HG03045 (cell line): ENCODE measurements at regions not wholly inside any gene's neighbourhood (a gene's known extent, or its start where the extent isn't known, plus 50 kb on each side); places are given as distances from the start of the nearest gene placed in this dataset.
"Not testable (repeated sequence)": the region's sequence is repeated elsewhere in the genome, so short reads cannot be mapped to it uniquely, and the experiment has no call there.

Experiments used
- ATAC-seq: cut with Tn5 transposase; IDR thresholded peaks from one replicate; pipeline ENCODE4 v1.9.1; 2021; ENCODE audit warnings: mild to moderate bottlenecking, moderate library complexity; ENCODE audit not compliant: unreplicated experiment

DNA sequence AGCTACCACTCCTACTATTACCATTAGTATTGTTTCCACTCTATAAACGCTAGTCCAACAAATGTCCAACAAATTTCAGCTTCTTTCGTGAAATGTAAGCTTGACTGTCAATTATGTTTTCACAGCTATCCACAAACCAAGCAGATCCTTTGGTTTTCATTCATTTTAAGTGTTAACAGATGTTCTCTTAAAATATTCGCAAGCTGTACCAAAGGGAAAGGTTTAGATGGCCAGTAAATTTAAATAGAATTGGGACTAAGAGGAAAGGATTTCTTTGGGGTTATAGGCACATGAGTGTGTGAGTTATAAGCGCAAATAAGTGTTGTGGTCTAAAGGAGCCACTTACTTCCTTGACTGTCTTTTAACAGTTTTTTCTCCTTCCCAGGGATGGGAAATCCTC, 136.8 kb upstream of the ADRA1B start:
- ATAC-seq = no peak

GRCh38 chr5:159780246-159780645, 136.0 kb upstream of the ADRA1B start:
- no peak for ATAC-seq

DNA sequence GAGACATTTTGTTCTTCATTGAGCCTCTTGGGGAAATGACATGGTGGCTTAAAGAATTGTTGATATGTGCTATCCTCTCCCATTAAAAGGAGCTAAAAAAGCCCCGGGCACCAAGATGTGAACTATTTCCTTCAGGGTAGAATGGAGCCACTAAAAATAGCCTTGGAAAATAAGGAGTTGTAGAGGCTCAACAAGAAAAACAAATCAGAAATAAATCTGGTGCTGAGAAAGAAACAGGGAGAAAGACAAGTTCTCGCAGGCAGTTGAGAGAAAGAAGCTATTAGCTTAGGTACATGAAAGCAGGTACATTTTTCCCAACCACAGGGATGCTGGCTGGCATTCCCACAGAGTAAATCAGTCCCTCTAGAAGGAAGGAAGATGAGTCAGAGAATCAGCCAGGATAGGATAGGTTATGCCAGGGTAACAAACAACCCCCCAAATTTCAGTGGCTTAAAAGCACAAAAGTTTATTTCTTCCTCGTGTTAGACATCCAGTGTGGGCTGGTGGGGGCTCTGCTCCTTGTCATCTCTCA, 134.6 kb upstream of the ADRA1B start:
- ATAC-seq = no peak

- no peak for ATAC-seq
Observed at GRCh38 chr5:159782197-159782994, 133.9 kb upstream of the ADRA1B start.

DNA sequence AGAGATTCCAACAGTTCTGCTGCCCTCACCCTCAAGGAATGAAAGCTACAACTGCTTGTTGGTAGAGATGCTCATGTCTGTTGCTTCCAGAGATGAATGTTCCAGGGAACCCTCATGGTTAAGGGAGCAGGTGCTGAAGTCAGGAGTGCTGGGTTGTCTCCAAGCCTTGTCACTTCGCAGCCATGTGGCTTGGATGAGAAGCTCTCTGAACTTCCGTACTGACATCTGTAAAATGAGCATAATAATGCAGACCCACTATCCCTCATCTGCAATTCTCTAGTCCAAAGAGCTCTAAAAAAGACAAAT, 133.3 kb upstream of the ADRA1B start:
- ATAC-seq = no peak

GRCh38 chr5:159783726-159784247, 132.5 kb upstream of the ADRA1B start:
- no peak for ATAC-seq

DNA sequence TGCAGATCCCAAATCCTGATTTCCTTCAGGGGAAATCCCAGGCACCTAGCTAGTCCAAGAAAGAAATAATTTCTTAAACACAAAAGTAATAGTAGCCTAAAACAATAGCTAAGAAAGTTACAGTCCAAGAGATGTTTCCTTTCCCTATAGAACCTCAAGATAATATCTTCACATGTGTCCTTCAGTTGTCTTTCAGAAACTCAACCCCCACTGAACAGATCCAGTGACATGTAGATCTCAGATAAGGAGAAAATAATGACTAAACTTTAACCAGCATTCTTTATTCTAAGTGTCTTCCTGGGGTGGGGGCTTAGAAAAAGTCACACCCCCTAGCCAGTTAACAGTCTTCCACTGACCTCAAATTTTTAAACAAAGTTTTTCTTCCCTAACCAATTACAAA, 131.3 kb upstream of the ADRA1B start:
- no peak for ATAC-seq

DNA sequence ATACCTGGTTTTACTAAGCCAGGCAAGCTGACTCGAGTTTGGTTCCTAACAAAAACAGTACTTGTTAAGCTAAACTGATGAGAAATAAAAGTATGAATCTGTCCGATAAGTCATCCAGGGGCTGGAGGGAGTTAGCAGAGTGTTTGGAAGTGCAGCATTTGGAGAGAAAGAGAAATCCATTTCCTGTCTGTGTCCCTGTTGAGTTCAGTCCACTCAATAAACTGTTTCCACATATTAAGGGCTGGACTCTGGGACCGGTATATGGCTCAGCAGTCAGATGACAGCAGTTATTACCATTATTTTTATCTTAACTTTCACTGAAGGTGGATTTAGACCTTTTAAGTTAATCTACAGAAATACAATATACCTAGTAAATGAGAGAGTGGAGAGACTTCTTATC, 130.6 kb upstream of the ADRA1B start:
- no peak for ATAC-seq

DNA sequence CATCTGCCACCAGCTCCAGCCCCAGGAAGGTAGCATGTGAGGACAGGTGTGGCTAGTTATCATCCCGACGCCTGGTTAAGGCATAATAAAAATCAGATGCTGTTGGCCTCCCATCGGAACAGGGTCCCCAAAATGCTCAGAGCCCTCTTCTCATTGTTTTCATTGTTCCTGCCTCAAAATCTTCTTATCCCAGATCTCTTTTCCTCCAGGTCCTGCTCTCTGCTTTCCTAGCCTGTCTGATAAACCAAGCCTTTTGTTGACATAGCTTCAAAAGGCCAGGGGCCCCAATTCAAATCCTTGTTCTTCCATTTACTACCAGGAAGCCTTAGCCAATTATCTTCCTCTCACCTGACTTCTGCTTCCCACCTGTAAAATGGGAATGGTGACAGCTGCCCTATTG, 130.1 kb upstream of the ADRA1B start:
- no peak for ATAC-seq

DNA sequence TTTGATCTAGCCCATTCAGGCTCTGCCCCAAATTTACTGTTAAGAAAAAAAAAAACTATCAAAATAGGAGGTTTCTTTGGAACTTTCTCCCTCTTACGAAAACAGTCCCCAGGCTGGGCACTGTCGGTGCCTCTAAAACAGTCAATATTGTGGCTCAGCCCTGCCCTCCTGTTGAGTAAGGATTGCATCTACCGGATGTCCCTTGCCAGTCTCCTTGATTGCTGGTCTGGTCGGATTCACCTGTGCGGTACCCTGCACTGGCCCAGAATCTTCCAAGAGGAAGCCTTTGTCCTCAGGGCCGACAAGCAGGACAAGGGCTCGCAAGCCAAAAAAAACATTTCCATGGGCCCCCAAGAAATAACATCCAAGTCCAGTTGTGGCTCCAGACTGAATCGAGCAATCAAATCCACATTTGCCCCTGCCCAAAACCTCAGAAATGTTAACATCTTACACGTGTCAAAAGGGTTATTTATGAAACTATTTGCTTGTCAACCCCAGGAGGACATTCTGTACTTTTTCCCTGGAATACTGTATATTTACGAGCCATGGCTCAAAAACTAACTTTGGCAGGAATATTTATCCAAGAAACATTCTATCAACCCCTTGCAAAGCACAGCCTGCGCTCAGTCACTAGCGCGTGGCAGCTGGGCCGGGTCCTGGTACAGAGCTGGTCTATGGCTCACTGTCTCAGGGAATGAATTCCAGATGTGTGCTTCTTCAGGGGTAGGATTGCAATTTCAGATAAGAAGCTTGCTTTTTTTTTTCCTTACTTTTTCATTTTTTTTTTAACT, 129.2 kb upstream of the ADRA1B start:
- no peak for ATAC-seq

GRCh38 chr5:159787837-159788236, 128.4 kb upstream of the ADRA1B start:
- ATAC-seq = no peak

DNA sequence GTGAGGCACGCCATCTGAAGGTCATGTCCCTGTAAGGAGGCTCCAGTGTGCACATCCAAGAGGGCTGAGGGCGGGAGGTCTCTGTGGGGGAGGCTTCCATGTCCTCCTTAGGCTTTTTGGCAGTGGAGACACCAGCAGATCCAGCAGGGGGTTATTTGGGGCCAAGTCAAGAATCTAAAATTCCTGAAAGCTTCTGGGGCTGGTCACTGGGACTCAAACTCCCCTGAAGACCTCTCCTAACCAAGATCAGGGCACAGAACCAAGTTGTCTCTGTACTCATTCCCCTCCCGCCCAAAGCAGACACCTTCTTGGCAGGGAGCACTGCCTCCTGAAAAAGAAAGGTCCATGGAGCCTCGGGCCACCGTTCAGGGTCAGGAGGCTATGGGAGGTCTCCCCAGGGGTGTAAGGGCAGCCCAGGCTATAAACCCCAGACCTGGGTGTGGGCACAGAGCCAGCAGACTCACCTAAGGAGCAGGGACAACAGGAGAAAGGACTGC, 127.4 kb upstream of the ADRA1B start:
- no peak for ATAC-seq

DNA sequence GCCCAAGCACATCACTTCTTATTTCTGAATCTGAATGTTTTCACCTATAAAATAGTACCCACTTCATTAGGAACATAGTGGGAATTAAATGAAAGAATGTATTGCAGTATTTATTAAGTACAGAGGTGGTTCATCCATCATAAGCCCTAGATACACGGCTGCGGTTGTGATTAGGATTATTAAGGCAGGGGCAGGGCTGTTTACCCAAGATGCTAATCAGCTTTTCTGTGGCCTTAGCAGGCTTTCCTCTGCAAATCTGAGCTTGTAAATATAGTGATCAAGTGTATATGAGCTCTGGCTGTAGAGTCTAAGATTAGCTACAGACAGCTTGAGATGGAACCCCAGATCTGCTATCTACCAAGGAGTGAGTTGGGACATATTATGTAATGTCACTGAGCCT, 124.1 kb upstream of the ADRA1B start:
- no peak for ATAC-seq

- ATAC-seq = no peak
Observed at GRCh38 chr5:159797261-159797970, 118.9 kb upstream of the ADRA1B start.

GRCh38 chr5:159799701-159800100, 116.6 kb upstream of the ADRA1B start:
- no peak for ATAC-seq

DNA sequence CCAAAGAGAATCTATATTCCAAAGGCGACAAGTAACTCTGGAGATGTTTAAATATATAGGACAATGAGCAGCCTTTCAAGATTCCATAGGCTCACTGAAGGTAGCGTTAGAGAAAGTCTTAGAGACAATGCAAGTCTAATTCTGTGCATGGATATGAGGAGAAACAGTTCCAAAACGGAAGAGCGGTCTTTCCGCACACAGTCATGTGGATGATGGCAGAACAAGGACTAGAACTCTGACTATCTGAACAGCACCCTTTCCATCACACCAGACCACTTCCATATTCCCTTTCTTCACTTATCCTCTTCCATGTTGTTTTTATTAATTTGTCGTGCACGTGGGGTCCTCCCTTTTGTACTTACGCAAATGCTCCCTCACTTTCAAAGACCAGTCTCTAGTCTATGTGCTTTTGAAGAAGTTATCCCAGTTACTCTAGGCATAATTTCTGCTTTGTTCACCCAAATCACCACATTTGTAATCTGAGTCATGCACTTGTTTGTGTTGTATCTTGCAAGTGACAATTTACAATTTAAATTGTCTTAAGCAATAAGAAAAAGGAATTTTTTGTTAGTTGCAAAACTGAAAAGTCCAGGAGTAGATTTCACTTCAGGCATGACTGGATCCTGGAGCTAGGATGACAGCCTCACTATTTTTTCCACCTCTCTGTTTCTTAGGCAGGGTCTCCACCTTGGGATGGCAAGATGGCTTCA, 116.0 kb upstream of the ADRA1B start:
- no peak for ATAC-seq

GRCh38 chr5:159801303-159801702, 115.0 kb upstream of the ADRA1B start:
- no peak for ATAC-seq

DNA sequence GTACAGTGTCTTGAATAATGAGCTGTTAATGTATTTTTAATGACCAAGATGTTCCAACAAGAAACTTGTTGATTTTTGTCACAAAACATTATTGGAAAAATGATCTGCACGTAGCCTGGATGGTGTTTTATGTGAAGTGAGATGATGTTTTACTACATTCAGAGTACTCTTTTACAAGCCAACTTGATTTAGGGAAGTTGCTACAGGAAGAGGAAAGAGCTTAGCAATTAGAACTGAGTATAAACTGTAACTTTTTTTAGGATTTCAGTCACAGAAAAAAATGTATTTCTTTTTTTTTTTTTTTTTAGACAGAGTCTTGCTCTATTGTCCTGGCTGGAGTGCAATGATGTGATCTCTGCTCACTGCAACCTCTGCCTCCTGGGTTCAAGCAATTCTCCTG, 113.6 kb upstream of the ADRA1B start:
- no peak for ATAC-seq

DNA sequence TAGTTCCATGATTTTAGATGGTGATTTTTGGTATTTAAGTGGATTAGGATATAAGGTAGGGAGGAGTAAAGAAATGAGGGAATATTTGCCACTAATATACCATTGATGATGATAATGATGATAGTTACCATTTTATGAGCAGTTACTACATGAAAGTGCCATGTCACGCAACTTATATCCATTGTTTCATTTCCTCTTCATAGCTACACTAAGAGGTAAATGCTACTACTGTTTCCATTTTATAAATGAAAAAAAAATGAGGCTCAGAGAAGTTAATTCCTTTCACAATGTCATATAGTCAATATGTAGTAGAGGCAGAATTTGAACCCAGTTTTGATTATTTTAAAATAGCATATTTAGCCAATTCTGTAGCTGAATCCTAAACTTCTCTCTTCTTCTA, 112.2 kb upstream of the ADRA1B start:
- no peak for ATAC-seq

GRCh38 chr5:159805021-159805420, 111.3 kb upstream of the ADRA1B start:
- ATAC-seq = no peak

- ATAC-seq = not testable (repeated sequence)
Observed at GRCh38 chr5:159807135-159807534, 109.1 kb upstream of the ADRA1B start.
